ENCODE measurements at regions not wholly inside any gene's neighbourhood (a gene's known extent, or its start where the extent isn't known, plus 50 kb on each side); places are given as distances from the start of the nearest gene placed in this dataset.

DNA sequence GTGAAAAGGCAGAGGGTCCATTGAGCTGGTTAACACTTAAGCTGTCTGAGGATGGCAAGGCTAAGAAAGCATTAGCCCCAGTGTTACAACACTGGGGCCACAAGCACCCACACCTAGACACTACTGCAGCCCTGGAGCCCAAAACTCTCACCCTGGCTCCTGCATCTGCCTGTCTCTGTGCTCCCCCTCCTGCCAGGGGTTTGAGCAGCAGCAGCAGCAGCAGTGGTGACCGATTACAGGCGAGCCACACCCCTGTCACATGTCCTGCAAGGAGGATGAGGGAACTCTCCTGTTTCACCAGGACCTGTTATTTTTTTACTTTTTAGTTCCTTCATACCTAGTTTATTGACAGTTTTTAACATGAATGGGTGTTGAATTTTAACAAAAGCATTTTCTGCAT is 326.7 kb upstream of the MAP2 start:
- DNase-seq (ENCODE audit: low read depth in 1 of 2, low spot score in 2 of 2) (peak; percentile 17 to 47), FAIRE-seq (no peak)
- Histone ChIP-seq H3K23ac (ENCODE audit: insufficient read length) (no peak overlapping the region), H4K91ac (replicated peaks; ENCODE audit: insufficient read length, low read length) (no peak overlapping the region), H3K4me1 (replicated peaks in 1 of 4; ENCODE audit: control insufficient read depth in 3 of 4, insufficient read depth in 4 of 4, low read length in 3 of 4) (no peaks in the 10 kb centered on the region), H4K20me1 (replicated peaks in 1 of 2; ENCODE audit: control insufficient read depth in 1 of 2, insufficient read depth in 2 of 2, low read length in 2 of 2) (no peaks in the 10 kb centered on the region), H3K9me3 (ENCODE audit: insufficient read depth in 2 of 2, low read depth in 1 of 2, low read length in 1 of 2) (no peaks in the 10 kb centered on the region), H3K23me2 (ENCODE audit: low read depth, low read length) (no peaks in the 10 kb centered on the region), H3K56ac (replicated peaks; ENCODE audit: insufficient read length, low read depth, low read length) (no peak overlapping the region), H3K4me3 (ENCODE audit: extremely low read depth in 1 of 4, insufficient read depth in 2 of 4, low read depth in 3 of 4, low read length in 4 of 4) (no peak overlapping the region), H3K18ac (ENCODE audit: extremely low read depth, low read length) (no peak overlapping the region), H3K9ac (replicated peaks in 1 of 4; ENCODE audit: extremely low read depth in 1 of 4, low read depth in 3 of 4, low read length in 3 of 4) (no peak overlapping the region), H3K14ac (ENCODE audit: insufficient read length) (no peak overlapping the region), H2BK20ac (ENCODE audit: low read length) (no peak overlapping the region), H2BK120ac (replicated peaks; ENCODE audit: low read depth, low read length) (no peak overlapping the region), H2AK5ac (ENCODE audit: low read depth, low read length) (no peak overlapping the region), H2BK12ac (ENCODE audit: low read depth, low read length) (no peak overlapping the region), H3K27ac (ENCODE audit: low read depth, low read length) (no peak overlapping the region), H3K27me3 (replicated peaks in 1 of 4; ENCODE audit: control insufficient read depth in 3 of 4, extremely low read depth in 1 of 4, insufficient read depth in 3 of 4, low read length in 3 of 4) (no peaks in the 10 kb centered on the region), H3K4me2 (ENCODE audit: insufficient read depth in 1 of 2, low read depth in 2 of 2, low read length in 2 of 2) (no peak overlapping the region), H4K8ac (ENCODE audit: extremely low read depth, insufficient read depth, low read length) (no peak overlapping the region), H2AFZ (ENCODE audit: low read length) (no peak overlapping the region), H3K4ac (replicated peaks; ENCODE audit: insufficient read length, low read depth, low read length) (no peak overlapping the region), H2BK15ac (ENCODE audit: low read length) (no peak overlapping the region), H2BK5ac (ENCODE audit: low read depth, low read length) (no peak overlapping the region), H3K36me3 (ENCODE audit: control insufficient read depth in 2 of 4, insufficient read depth in 4 of 4, low read length in 3 of 4) (no peaks in the 10 kb centered on the region), H4K5ac (ENCODE audit: insufficient read length, low read depth, low read length) (no peak overlapping the region), H3K79me1 (ENCODE audit: low read depth, low read length) (no peaks in the 10 kb centered on the region), H3K79me2 (ENCODE audit: control insufficient read depth in 1 of 2, insufficient read depth in 2 of 2, low read length in 2 of 2) (no peaks in the 10 kb centered on the region)
- ChIA-PET CTCF (ENCODE audit: partially characterized antibody) (interaction anchor here (0.8 to 1.7 kb wide), 3 partner anchors 179 to 864 kb away, joined by 3 read pairs; no protein-coding TSS in a partner anchor), POLR2A (ENCODE audit: partially characterized antibody) (no interaction called here)
- TF ChIP-seq CTCF (IDR thresholded peaks at IDR 0.05; ENCODE audit: control extremely low read depth in 1 of 3, insufficient read depth in 1 of 3, low read depth in 1 of 3, low read length in 3 of 3) (peak in 2 of 3 experiments; percentile 30 to 38; a peak in 3 of 4 replicates), RAD21 (IDR thresholded peaks at IDR 0.05 in 1 of 2, conservative IDR thresholded peaks at IDR 0.05 in 1 of 2; ENCODE audit: low read depth in 2 of 2, low read length in 2 of 2) (peak; percentile 53 to 68; a peak in 3 of 4 replicates), ASH2L (IDR thresholded peaks at IDR 0.05; ENCODE audit: low read length) (no peak)
- 64% methylated on average over 2 of the region's 2 CpGs; no CpG with 5 or more reads in 1 of the 2 experiments for WGBS, 2 experiments (ENCODE audit: extremely low coverage in 1 of 2, insufficient coverage in 1 of 2, insufficient read length in 1 of 2, insufficient replicate concordance in 2 of 2, low coverage in 1 of 2, low lambda C conversion rate in 2 of 2, missing lambda C conversion rate in 1 of 2)
